Mucosa of stomach (tissue), 1 donor: ENCODE measurements at regions not wholly inside any gene's neighbourhood (a gene's known extent, or its start where the extent isn't known, plus 50 kb on each side); places are given as distances from the start of the nearest gene placed in this dataset.
"Not testable (repeated sequence)": the region's sequence is repeated elsewhere in the genome, so short reads cannot be mapped to it uniquely, and the experiment has no call there.

Source experiments
- H3K27me3 ChIP-seq: one replicate; pipeline ENCODE4 v1.7.0; 2013; ENCODE audit warnings: mild to moderate bottlenecking, low read length; ENCODE audit not compliant: control insufficient read depth, insufficient read depth
- H3K36me3 ChIP-seq: one replicate; pipeline ENCODE4 v1.7.0; 2013; ENCODE audit warnings: low read length; ENCODE audit not compliant: control insufficient read depth, insufficient read depth
- H3K4me1 ChIP-seq: one replicate; pipeline ENCODE4 v1.7.0; 2013; ENCODE audit warnings: mild to moderate bottlenecking, low read length; ENCODE audit not compliant: control insufficient read depth, insufficient read depth
- H3K4me3 ChIP-seq: one replicate; pipeline ENCODE4 v1.7.0; 2013; ENCODE audit warnings: low read length
- H3K9ac ChIP-seq: one replicate; pipeline ENCODE4 v1.7.0; 2013; ENCODE audit warnings: mild to moderate bottlenecking, low read length, moderate library complexity
- H3K9me3 ChIP-seq: one replicate; pipeline ENCODE4 v1.7.0; 2013; ENCODE audit warnings: mild to moderate bottlenecking, low read length, moderate library complexity; ENCODE audit not compliant: control insufficient read depth
- donor health status: Pancreatic carcinoma.

- Histone ChIP-seq H3K27me3 (no peaks in the 10 kb centered on the region), H3K36me3 (no peaks in the 10 kb centered on the region), H3K4me3 (no peak overlapping the region), H3K9ac (no peak overlapping the region), H3K9me3 (no peaks in the 10 kb centered on the region), H3K4me1 (no peaks in the 10 kb centered on the region)
Observed at GRCh38 chr13:90826688-90827087, 520.8 kb upstream of the MIR17HG start.

- no peaks in the 10 kb centered on the region for H3K9me3 ChIP-seq
- H3K4me3 ChIP-seq, result no peak overlapping the region
- H3K9ac ChIP-seq, result no peak overlapping the region
- H3K4me1 ChIP-seq, result no peaks in the 10 kb centered on the region
- H3K36me3 ChIP-seq, result no peaks in the 10 kb centered on the region
- H3K27me3 ChIP-seq, result no peaks in the 10 kb centered on the region
Observed at GRCh38 chr13:90830782-90831181, 516.7 kb upstream of the MIR17HG start.

- Histone ChIP-seq H3K36me3 (no peaks in the 10 kb centered on the region), H3K4me3 (no peak overlapping the region), H3K9me3 (no peaks in the 10 kb centered on the region), H3K9ac (no peak overlapping the region), H3K27me3 (no peaks in the 10 kb centered on the region), H3K4me1 (peaks cover 2% of the 10 kb centered on the region)
Observed at GRCh38 chr13:90833951-90834350, 513.5 kb upstream of the MIR17HG start.

- Histone ChIP-seq H3K9me3 (no peaks in the 10 kb centered on the region), H3K4me1 (peaks cover 4% of the 10 kb centered on the region), H3K27me3 (no peaks in the 10 kb centered on the region), H3K9ac (no peak overlapping the region), H3K4me3 (no peak overlapping the region), H3K36me3 (no peaks in the 10 kb centered on the region)
Observed at GRCh38 chr13:90834700-90835099, 512.8 kb upstream of the MIR17HG start.

- H3K4me1 ChIP-seq, result peaks cover 4% of the 10 kb centered on the region
Observed at GRCh38 chr13:90835826-90836225, 511.7 kb upstream of the MIR17HG start.

GRCh38 chr13:90838317-90838960 is 509.0 kb upstream of the MIR17HG start:
- no peaks in the 10 kb centered on the region for H3K27me3 ChIP-seq
- no peaks in the 10 kb centered on the region for H3K9me3 ChIP-seq
- no peak overlapping the region for H3K9ac ChIP-seq
- no peaks in the 10 kb centered on the region for H3K36me3 ChIP-seq
- peaks cover 4% of the 10 kb centered on the region for H3K4me1 ChIP-seq
- H3K4me3 ChIP-seq, result no peak overlapping the region

More at GRCh38 chr13:90835826-90836225, 511.7 kb upstream of the MIR17HG start:
- H3K9me3 ChIP-seq, result no peaks in the 10 kb centered on the region
- H3K9ac ChIP-seq, result no peak overlapping the region
- H3K4me3 ChIP-seq, result no peak overlapping the region
- no peaks in the 10 kb centered on the region for H3K27me3 ChIP-seq
- no peaks in the 10 kb centered on the region for H3K36me3 ChIP-seq

- H3K27me3 ChIP-seq, result no peaks in the 10 kb centered on the region
- H3K4me1 ChIP-seq, result peaks cover 4% of the 10 kb centered on the region
- H3K9me3 ChIP-seq, result no peaks in the 10 kb centered on the region
- H3K36me3 ChIP-seq, result no peaks in the 10 kb centered on the region
- H3K9ac ChIP-seq, result no peak overlapping the region
- H3K4me3 ChIP-seq, result no peak overlapping the region
Observed at GRCh38 chr13:90839061-90839460, 508.4 kb upstream of the MIR17HG start.

GRCh38 chr13:90846936-90847335 is 500.6 kb upstream of the MIR17HG start:
- Histone ChIP-seq H3K27me3 (no peaks in the 10 kb centered on the region), H3K36me3 (no peaks in the 10 kb centered on the region)

GRCh38 chr13:90853666-90854065 is 493.8 kb upstream of the MIR17HG start:
- not testable (repeated sequence) for H3K4me3 ChIP-seq, H3K9me3 ChIP-seq, H3K36me3 ChIP-seq, H3K27me3 ChIP-seq, H3K9ac ChIP-seq, H3K4me1 ChIP-seq

More at GRCh38 chr13:90846936-90847335, 500.6 kb upstream of the MIR17HG start:
- Histone ChIP-seq H3K4me1 (no peaks in the 10 kb centered on the region), H3K9me3 (no peaks in the 10 kb centered on the region), H3K4me3 (no peak overlapping the region), H3K9ac (no peak overlapping the region)

- Histone ChIP-seq H3K27me3 (no peaks in the 10 kb centered on the region), H3K4me1 (no peaks in the 10 kb centered on the region), H3K36me3 (no peaks in the 10 kb centered on the region), H3K4me3 (no peak overlapping the region), H3K9ac (no peak overlapping the region), H3K9me3 (no peaks in the 10 kb centered on the region)
Observed at GRCh38 chr13:90857921-90858320, 489.6 kb upstream of the MIR17HG start.

GRCh38 chr13:90866006-90866405 is 481.5 kb upstream of the MIR17HG start:
- Histone ChIP-seq H3K9ac (no peak overlapping the region), H3K4me3 (no peak overlapping the region), H3K27me3 (no peaks in the 10 kb centered on the region), H3K4me1 (peaks cover 12% of the 10 kb centered on the region), H3K36me3 (no peaks in the 10 kb centered on the region), H3K9me3 (no peaks in the 10 kb centered on the region)

- no peak overlapping the region for H3K4me3 ChIP-seq
- no peak overlapping the region for H3K9ac ChIP-seq
- no peaks in the 10 kb centered on the region for H3K27me3 ChIP-seq
- no peaks in the 10 kb centered on the region for H3K36me3 ChIP-seq
- H3K4me1 ChIP-seq, result peaks cover 12% of the 10 kb centered on the region
- H3K9me3 ChIP-seq, result no peaks in the 10 kb centered on the region
Observed at GRCh38 chr13:90867336-90867683, 480.2 kb upstream of the MIR17HG start.
